OCI-LY1 (cell line): ENCODE measurements at regions not wholly inside any gene's neighbourhood (a gene's known extent, or its start where the extent isn't known, plus 50 kb on each side); places are given as distances from the start of the nearest gene placed in this dataset.

Experiments used
- EZH2 ChIP-seq: fragments of 200-600 bp; sonication (generic), shearing (Covaris generic); IDR thresholded peaks from 2 replicates; pipeline ENCODE4 v1.8.0; 2017; ENCODE audit warnings: borderline replicate concordance, mixed run types, mild to moderate bottlenecking, antibody characterized with exemption, low read length, moderate library complexity, mixed read lengths
- TF ChIP-seq, protein P1 (sequence below): fragments of 200-600 bp; sonication (generic), shearing (Covaris generic); IDR thresholded peaks from 2 replicates; pipeline ENCODE4 v1.5.1; 2017; ENCODE audit warnings: mild to moderate bottlenecking, antibody characterized with exemption, low read length, moderate library complexity, mixed read lengths

DNA sequence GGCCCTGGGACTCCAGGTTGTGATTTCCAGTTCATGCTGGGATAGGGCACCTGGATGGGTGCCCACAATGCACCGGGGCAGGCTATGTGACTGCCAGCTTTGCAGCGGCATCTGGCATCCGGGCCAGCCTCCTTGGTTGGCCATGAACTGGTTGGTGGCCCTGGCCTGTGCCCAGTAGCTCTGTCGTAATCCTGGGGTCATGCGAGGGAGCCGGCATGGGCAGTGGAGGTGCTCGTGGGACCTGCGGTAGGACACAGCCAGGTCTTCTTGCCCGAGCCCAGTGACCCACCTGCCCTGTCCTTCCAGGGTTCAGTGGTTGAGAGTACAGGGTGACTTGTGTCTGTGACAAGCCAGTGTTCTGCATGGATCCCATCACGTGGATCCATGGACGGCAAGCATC, 237.9 kb downstream of the SNRPN start:
- TF ChIP-seq, protein P1, sequence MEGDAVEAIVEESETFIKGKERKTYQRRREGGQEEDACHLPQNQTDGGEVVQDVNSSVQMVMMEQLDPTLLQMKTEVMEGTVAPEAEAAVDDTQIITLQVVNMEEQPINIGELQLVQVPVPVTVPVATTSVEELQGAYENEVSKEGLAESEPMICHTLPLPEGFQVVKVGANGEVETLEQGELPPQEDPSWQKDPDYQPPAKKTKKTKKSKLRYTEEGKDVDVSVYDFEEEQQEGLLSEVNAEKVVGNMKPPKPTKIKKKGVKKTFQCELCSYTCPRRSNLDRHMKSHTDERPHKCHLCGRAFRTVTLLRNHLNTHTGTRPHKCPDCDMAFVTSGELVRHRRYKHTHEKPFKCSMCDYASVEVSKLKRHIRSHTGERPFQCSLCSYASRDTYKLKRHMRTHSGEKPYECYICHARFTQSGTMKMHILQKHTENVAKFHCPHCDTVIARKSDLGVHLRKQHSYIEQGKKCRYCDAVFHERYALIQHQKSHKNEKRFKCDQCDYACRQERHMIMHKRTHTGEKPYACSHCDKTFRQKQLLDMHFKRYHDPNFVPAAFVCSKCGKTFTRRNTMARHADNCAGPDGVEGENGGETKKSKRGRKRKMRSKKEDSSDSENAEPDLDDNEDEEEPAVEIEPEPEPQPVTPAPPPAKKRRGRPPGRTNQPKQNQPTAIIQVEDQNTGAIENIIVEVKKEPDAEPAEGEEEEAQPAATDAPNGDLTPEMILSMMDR = no peak
- no peak for TF ChIP-seq EZH2
